GM21717 (cell line): ENCODE measurements at regions not wholly inside any gene's neighbourhood (a gene's known extent, or its start where the extent isn't known, plus 50 kb on each side); places are given as distances from the start of the nearest gene placed in this dataset.
"Not testable (repeated sequence)": the region's sequence is repeated elsewhere in the genome, so short reads cannot be mapped to it uniquely, and the experiment has no call there.

Source experiments
- ATAC-seq: cut with Tn5 transposase; IDR thresholded peaks from one replicate; pipeline ENCODE4 v1.9.1; 2021; ENCODE audit warnings: mild to moderate bottlenecking, moderate library complexity; ENCODE audit not compliant: unreplicated experiment

GRCh38 chr2:2656115-2657011, 325.3 kb upstream of the MYT1L start:
- ATAC-seq = no peak

- ATAC-seq = no peak
Measured at GRCh38 chr2:2655453-2656114, 324.5 kb upstream of the MYT1L start.

DNA sequence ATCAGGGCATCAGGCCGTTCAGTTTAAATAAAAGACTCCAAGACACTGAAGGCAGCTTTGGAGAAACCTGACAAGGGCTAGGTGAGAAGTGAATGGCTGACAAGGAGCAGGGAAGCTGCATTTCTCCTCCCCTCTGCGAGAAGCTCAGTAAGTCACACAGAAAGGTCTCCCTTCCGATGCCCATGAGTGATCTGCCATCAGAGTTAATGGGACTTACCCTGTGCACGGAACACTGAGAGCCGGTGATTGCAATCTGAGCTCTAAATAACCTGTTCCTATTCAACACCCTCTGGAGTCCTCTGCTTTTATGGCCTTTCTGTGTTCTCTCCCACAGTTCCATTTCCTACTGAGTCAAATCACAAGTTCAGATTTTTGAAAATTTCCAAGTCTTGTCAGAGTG, 322.2 kb upstream of the MYT1L start:
- no peak for ATAC-seq

GRCh38 chr2:2650608-2651375, 319.7 kb upstream of the MYT1L start:
- ATAC-seq = no peak

DNA sequence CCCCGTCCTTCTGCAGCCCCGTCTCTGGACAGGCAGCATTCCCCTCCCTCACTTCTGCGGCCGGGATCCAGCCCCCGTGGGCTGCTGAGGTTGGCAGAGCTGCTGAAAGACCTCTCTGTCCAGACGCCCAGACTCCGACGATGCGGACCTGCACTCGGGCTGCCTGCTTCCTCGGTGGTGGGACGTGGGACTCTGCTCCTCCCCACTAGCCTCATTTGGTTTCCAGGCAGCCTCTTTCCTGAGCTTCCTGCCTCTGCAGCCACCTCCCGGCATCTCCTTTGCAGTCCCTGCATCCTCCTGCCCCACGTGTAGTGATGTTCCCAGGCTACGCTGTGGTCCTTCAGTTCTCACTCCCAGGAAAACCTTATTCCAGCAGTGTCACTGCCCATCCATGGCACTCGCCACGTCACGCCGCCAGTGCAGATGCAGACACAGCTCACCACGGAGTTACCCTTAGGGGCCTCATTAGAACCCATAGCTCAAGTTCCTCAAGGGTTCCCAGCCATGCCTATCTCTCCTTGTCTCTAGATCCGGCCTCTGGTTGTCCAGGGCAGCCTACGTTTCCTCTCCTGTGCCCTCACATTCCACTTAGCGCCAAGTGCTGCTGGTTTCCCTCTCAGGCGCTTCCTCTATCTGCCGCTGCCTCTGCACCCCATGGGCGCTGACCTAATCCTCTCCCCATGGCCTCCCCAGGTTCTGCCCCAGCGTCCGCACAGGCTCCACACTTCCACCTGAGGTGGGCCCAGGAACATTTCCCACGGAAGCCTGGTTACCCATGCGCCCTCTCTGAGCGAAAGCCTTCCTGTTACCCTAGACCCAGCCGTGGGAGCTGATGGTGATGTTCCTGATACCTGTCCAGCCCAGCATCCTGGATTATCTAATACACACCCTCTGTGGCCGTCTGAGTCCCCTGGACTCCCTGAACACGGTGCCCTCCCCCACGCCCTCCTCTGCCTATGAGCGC, 318.3 kb upstream of the MYT1L start:
- ATAC-seq = no peak

- ATAC-seq = no peak
Measured at GRCh38 chr2:2648094-2648493, 317.0 kb upstream of the MYT1L start.

- no peak for ATAC-seq
Measured at GRCh38 chr2:2647141-2647541, 316.1 kb upstream of the MYT1L start.

DNA sequence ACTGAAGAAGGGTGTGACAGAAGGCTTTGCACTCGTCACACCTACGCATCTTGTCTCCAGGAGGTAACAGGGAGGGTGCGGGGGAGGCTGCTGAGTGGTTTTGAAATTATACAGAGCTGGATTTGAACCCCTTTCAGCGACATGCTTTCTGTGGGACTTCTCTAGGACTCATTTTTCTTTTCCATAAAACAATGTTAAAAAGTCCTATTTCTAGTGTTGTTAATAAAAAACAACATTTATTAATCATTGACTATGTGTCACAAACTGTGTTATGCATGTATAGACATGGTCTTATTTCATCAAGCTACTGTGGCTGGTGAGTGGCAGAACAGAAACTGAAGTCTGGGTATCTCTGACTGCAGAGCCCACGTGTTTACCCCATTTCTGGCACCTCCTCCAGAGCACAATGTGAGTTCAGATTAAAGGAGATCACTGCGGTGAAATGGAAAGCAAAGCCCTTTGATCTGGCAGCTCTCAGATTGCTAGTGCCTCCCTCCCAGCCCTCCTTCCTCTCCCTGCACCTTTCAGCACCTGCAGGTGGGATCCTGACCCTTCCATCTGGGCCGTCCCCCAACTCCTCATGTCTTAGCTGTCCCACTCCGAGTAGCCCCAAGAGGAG, 315.5 kb upstream of the MYT1L start:
- no peak for ATAC-seq

DNA sequence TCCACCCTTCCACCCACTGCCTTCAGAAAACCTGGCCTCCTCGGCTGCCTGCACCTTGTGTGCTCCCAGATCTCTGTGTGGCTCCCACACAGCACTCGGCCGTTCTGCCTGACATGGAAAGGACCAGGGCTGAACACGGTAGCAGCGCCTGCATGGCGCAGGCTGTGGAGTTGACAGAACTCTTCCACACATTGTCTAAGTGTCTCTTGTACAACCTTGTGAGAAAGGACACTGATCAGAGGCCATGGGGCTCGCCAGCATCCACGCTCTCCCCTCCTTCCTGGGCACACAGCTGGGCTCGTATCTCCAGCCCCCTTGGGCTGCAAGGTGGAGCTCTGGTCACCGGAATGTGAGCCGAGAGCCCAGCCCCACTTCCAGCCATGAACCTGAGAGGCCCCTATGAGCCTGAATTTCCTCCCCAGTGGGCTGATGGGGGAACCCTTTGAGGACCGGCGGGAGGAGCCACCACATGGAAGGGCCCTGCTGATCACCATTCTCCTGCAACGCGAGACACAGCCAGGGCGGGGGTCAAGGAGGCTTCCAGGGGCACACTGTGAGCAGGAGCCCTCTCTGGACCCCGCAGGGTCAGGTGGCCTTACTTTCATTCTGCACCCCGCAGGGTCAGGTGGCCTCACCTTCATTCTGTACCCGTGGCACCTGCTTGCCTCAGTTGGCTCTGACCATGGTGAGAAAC, 314.2 kb upstream of the MYT1L start:
- no peak for ATAC-seq

DNA sequence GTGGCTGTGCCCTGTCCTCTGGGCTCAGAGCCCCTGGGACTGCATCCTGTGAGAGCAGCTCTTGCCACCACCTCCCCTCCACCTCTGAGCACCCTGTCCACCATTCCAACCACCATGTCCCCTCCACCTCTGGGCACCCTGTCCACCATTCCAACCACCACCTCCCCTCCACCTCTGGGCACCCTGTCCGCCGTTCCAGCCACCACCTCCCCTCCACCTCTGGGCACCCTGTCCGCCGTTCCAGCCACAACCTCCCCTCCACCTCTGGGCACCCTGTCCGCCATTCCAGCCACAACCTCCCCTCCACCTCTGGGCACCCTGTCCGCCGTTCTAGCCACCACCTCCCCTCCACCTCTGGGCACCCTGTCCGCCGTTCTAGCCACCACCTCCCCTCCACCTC, 313.7 kb upstream of the MYT1L start:
- not testable (repeated sequence) for ATAC-seq

DNA sequence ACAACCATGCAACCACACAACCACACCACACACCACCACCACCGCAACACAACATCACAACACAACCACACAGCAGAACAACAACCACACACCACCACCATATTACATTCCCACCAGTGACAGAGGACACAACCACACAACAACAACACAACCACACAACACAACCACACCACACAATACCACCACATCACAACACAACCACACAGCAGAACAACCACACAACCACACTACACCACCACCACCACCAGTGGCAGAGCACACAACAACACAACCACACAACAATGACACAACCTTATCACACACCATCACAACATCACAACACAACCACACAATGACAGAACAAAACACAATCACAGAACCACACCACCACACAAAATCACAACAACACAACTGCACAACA, 313.0 kb upstream of the MYT1L start:
- no peak for ATAC-seq

DNA sequence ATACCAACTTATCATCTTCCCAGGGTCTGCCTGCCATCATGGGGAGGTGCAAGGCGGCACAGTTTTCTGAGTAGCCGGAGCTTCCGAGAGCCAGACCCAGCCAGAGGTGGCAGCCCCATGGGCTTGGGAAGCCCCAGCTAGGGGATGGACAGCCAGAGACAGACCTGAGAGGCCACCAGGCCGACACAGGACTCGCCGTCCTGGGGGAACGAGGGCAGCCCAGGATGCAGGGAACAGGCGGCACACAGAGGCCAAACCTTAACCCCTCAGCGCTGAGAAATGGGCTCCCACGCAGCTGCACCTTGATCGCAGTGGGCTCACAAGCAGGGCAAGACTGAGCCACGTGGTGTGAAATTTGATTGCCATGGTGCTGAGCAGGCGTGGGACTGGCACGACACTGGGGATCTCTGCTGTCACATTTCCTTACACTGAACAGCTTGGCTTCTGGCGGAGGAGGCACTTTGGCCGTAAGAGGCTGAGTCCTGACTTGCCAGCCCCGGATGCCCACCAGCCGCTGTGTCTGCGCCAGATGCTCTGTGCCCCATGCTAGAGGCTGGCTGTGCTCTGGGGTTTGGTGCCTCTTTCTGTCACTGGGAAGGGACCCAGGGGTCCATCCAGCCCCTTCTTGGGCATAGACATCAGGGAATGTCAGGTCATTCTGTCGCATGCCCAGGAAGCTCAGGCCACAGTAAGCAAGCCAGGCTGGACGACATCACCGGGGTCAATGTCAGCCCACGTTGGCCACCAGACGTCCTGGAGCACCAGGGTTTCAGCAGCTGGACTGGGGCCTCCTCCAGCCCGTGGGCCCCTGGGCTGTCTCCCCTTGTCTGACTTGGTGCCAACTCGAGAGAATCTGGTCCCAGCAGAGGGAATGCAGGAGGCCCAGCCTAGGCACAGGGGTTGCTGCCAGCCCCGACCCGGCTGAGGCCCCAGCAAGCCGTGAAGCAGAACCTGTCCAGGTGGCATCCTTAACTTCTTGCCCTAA, 312.1 kb upstream of the MYT1L start:
- ATAC-seq = no peak

DNA sequence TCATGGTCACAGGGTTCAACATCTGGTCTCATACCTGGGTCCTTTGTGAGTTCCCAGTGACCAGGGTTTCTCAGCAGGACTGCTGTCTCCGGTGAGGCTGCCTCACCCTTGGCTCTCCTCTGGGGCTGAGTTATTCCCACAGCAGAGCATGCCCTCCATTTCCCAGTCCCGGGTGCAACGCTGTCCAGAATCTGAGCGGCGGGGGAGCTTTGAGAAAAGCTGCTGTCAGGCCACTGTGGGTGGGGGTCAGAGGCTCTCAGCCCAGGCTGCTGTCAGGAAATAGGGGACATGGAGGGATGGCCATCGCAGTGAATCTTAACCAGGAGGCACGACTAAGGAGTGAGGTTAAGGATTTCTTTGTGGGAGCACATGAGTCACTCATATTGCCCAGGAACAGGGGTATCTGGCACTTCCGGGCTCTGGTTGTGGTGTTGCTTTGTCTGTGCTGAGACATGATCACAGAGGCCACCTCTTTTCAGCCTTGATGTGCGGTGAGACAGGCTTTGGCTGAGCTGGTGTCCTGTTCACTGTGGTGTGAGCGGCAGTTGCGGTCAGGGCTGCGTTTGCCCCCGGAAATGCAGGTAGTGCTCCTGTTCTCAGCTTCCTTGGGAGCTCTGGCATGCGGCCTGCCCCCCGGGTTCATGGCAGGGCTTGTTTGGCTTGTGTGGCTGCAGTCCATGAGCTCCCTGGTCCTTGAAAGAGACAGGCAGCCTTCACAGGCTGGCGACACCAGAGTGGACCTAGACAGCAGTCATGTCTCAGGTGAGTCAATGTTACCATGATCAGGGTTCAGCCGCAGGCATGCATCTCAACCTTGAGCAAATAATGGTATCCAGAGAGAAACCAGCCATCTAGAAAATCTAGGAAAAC, 310.7 kb upstream of the MYT1L start:
- ATAC-seq = no peak

- no peak for ATAC-seq
Measured at GRCh38 chr2:2640818-2641217, 309.7 kb upstream of the MYT1L start.

GRCh38 chr2:2640371-2640770, 309.3 kb upstream of the MYT1L start:
- no peak for ATAC-seq

DNA sequence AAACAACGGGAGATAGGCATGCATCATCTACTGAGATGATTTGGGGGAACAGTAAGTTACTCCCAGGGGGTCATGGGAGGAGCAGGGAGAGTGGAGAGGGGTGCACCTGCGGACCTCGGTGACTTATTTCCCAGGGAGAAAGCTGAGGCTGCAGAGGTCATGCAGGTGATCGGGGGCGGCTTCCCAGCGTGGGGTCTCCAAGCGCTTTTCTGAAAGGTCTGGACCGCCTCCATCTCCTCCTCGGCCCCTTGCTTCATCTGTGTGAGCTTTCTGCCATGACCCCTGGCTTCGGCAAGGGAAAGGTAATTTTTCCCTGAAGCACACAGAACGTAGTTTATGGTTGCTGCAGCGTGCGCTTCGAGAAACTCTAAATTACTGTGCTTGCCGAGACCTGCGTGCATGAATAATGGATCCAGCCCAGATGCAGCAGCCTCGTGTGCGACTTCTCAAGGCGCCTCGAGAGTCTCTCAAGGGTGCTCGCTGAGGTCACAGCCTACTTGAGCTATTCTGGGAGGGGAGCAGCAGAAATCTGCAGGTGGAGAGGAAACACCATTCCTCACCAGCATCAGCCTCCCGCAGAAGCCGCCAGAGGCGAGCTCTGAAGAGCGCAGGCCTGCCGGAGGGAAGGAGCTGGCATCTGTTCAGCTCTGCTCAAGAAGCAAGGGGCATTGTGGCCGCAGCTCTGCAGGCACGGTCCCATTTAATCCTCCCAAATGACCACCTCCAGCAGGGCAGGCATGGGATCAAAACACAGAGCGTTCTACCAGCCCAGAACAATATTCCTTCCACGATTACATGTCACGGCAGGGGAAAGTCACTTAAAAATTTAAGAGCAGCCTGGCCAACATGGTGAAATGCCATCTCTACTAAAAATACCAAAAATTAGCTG, 308.4 kb upstream of the MYT1L start:
- no peak for ATAC-seq
